ENCODE measurements at regions not wholly inside any gene's neighbourhood (a gene's known extent, or its start where the extent isn't known, plus 50 kb on each side); places are given as distances from the start of the nearest gene placed in this dataset.
"Not testable (repeated sequence)": the region's sequence is repeated elsewhere in the genome, so short reads cannot be mapped to it uniquely, and the experiment has no call there.

- no peak for DNase-seq
Observed at GRCh38 chr2:11923935-11924334, 177.5 kb downstream of the LPIN1 start.

DNA sequence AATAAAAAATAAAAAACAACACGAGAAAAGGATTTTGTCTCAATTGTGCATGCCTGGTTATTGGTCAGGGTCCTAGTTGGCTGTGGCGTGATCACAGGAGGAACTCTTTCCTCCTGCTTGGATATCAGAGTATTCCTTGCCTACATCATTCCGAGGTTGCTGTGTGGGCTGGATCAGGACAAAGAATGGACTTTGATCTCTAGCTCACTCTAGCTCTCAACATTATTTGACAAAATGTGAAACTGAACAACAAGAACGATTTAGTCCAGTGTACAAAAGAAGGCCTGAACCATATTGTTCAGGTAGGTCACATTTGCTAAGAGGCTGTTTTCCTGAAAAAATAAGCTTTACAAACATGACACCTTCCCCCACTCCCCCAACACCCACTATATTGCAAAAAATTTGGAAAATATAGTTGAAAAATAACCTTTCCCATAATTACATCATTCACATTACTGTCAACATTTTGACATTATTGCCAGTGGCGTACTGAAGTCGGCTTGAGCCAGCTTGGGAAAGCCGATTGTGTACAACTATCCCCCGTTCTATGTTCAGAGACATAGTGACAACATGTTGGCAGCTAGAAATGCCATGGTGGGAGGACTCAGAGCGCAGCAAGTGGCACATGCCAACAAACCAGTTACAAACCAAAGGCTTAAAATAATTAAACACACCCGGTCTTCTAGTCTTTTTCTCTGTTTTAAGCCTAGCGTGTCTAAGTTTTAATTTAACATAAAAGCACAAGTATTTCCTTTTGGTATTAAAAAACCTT, 179.0 kb downstream of the LPIN1 start:
- DNase-seq, result no peak

DNA sequence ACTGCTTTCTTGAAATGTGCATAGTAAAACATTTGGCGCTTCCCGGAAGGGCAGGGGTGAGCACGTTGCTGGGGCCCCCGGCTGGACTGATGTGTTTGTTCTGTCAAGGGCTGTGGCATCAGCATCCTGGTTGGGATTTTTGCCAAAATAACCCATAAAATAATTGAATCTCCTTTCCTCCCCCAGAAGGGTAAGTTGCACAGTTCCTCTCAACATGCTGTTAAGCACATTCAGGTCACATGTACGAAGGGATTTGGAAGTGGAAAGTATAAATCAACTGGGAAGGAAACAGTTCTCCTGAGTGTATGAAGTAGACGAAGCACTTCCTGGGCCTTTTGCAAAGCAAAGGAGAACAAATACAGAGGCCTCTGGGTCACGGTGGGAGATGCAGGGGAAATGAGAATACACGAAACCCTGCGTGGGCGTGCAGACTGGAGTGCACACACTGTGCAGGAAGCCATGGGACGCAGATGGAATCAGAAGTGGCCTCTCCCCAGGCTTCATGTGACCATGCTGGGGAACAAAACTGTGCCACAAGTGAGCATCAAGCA, 183.9 kb downstream of the LPIN1 start:
- no peak for DNase-seq

DNA sequence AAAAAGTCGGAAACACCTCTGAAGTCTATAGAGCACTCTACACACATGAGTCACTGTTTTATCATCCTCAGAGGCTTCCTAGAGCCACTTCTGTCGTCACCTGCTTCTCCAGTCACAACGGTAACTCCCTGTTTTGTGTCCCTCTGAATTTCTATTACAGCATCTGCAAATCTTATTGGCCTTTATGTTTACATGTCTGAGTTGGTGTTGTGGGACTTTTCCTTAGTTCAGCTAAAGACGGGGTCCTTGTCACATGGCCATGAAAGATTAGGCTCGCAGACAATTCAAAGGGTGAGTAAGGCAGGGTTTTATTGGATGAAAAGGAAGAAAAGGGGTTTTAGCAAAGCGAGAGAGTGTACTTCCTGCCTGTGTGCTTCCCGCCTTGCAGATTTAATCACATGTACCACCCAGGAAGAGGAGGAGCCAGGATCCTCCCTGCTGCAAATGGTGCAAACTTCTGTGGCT, 185.6 kb downstream of the LPIN1 start:
- no peak for DNase-seq

DNA sequence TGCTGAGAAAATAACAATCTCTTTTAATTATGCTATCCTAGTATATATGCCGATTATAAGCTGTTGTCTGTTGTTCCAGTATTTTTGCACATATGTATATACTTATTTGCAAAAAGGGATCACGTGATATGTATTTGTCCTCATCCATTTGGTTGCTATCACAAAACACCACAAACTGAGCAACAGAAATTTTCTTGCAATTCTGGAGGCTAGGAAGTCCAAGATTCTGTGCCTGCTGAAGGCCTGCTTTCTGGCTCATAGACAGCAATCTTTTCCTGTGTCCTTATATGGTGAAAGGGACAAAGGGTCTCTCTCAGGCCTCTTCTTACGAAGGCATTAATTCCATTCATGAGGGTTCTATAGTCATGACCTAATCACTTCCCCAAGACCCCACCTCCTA, 186.5 kb downstream of the LPIN1 start:
- DNase-seq, result no peak

DNA sequence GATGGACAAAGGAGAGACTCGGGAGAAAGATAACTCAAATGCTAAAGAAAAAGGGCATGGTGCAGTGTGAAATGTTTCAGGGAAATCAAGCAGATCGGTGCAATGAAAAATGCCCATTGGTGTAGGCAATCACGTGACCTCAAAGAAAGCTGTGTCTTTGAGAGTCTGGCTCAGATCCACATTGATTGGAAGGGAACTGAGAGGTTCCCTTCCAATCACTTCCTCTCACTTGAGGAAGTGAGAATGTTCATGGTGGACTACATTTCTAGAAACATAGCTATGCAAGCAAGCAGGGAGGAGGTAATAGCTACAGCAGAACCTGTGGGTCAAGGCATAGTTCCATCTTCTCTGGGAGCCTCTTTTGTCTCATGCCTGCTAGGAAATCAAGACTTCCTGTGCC, 187.4 kb downstream of the LPIN1 start:
- DNase-seq, result no peak

- no peak for DNase-seq
Observed at GRCh38 chr2:11936761-11937160, 190.3 kb downstream of the LPIN1 start.

- DNase-seq, result no peak
Observed at GRCh38 chr2:11938196-11938595, 191.8 kb downstream of the LPIN1 start.

- DNase-seq, result no peak
Observed at GRCh38 chr2:11939523-11939922, 193.1 kb downstream of the LPIN1 start.

GRCh38 chr2:11940121-11940743, 193.8 kb downstream of the LPIN1 start:
- no peak for DNase-seq

- DNase-seq, result no peak
Observed at GRCh38 chr2:11940799-11941198, 194.4 kb downstream of the LPIN1 start.

DNA sequence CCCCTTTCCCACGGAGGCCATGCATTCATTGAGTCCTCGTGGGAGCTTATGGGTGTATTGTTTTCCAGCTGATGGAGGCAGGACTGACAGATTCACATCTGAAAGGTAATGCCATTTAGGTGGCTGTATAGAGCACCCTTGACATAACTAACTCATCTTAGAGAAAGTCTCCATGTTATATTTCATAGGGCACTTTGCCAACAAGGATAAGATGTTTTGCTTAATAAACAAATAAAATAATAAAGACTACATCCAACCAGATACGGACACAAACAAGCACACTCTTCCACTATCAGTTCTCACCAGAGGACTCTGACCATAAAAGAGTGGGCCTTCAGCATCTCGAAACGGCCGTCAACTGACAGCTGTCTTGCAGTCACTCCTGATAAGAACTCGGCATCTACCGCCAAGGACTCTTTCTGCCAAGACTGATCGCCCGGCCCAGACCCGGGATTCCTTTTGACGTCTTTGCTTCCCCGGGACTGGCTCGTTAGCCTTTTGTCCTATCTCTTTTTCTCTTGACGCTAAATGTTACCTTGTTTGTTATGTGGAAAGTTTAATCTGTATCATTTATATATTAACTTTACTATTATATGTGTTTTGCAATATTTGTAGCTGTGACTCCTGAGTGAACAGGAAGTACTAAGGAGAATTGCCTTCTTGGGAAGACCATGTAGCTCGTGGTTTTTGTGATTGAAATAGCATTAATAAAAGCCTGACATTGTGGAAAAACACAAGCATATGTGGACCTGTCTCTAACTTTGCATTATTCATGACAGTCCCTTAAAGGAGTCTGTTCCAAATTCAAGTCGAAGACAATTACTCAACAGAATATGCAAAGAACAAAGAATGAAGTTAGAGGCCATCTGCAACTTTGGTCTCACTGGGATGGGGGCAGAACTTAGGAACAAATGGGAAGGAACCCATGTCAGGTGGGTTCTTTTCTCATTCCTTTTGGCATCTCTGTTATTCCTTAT, 195.1 kb downstream of the LPIN1 start:
- no peak for DNase-seq

DNA sequence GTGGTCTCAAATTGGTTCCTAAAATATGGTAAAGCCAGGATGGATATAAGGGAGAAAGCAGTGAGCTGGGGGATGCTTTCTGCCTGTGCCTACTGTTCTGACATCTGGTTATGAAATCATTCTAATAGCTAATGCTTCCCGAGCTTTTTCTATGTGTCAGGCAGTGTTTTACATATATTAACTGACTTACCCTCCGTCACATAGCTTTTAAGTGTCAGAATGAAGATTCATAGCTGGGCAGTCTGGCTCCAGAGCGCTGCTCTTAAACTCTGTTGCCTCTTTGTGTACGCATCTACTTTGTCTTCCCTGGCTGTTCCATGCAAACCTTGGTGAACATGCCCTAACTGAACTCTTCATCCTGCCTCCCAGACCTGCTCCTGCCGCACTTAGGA, 195.7 kb downstream of the LPIN1 start:
- DNase-seq, result no peak

DNA sequence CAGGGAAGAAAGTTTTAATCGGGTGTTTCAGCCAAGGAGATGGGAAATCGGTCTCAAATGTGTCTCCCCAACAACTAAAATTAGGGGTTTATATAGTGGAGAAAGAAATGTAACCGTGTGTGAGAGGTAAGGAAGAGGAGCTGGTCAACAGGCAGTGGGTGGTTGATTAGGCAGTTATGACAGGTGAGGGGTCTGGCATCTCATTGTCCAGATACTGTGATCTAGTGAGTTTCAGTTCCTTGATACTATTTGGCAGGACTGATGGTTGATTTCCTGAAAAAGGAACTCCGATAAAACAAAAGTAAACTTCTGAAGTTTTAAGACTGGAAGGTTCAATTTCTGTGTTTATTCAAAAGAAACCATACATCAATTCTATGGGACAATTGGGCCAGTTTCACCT, 197.9 kb downstream of the LPIN1 start:
- no peak for DNase-seq

DNA sequence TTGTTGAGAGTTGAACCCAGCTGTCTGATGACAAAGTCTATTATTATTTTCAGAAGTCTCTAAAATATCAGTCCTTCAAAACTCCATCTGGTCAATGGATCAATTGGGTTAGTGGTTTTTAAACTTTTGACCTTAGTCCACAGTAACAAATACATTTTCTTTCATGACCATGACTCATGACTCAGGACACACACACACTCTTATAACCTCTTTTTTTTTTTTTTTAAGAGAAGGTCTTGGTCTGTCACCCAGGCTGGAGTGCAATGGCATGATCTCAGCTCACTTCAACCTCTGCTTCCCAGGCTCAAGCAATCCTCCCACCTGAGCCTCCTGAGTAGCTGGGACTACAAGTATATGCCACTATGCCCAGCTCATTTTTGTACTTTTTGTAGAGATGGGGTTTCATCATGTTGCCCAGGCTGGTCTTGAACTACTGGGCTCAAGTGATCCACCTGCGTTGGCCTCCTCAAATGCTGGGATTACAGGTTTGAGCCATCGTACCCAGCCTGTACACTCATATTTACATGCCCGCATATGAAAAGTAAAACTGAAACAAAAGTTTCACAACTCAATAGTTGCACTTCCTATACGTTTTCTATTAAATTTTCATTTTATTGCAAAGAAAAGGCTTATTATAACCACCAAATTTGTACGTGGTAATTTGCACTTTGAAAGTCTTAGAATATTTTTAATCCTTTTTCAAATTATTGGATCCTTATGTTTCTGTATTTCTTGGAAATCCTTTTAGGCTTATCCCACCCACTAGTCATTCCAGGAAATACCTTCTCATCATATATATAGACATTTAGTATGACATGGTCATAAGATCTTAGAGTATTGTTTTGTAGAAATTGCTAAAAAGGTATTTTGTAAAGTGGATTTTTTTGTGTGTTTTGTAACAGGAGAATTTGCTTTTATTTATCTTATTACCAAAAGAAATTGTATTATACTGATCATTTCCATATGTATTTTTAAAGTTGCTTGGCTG, 199.0 kb downstream of the LPIN1 start:
- DNase-seq, result peak in 1 of 5 donors; percentile 68

DNA sequence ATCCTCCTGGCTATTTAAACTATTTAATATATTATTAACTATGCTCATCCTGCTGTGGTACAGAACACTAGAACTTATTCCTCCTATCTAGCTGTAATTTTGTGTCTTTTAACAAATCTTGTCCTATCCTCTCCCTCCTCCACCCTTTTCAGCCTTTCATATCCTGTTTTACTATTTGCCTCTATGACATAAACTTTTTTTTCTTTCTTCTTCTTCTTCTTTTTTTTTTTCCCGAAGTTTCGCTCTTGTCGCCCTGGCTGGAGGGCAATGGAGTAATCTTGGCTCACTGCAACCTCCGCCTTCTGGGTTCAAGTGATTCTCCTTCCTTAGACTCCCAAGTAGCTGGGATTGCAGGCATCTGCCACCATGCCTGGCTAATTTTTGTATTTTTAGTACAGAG, 201.5 kb downstream of the LPIN1 start:
- no peak for DNase-seq

GRCh38 chr2:11949732-11950523, 203.5 kb downstream of the LPIN1 start:
- DNase-seq, result no peak

DNA sequence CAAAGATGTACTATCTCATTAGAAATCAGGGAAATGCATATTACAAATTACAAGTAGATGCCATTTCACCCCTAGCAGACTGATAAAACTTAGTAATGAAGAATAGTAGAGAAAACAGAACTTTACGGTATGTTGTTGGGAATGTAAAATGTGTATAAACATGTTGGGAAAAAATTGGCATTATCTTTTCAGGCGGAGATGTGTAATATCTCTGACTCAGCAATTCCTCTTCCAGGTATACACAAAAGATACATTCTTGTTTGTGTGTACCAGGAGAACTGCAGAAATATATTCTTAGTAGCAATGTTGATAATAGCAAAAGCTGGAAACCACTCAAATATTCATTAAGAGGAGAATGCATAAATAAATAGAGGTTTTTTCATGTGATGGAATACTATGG, 204.5 kb downstream of the LPIN1 start:
- DNase-seq, result no peak

- not testable (repeated sequence) for DNase-seq
Observed at GRCh38 chr2:11951492-11951891, 205.1 kb downstream of the LPIN1 start.

DNA sequence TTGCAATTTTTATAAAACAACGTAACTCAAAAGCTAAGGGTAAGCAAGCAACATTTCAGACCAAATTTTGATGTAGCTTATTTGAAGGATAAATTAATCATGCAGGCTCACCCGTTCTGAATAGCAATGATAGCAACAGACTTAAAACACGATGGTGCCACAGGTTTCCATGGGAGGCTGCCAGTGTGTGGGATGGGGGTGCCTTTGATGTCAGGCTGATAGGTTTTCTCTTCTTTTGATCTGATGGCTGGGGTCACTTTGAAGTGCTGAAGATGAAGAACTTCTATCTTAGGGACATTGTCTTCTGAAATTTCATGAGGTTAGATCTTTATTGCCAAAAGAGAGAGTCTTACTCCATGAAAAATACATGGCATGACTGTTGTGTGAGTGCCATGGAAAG, 206.8 kb downstream of the LPIN1 start:
- no peak for DNase-seq

GRCh38 chr2:11955314-11955713, 208.9 kb downstream of the LPIN1 start:
- no peak for DNase-seq
